Mucosa of rectum (tissue), 2 donors: ENCODE measurements at regions not wholly inside any gene's neighbourhood (a gene's known extent, or its start where the extent isn't known, plus 50 kb on each side); places are given as distances from the start of the nearest gene placed in this dataset.

Experiments used
- H3K27ac ChIP-seq, 2 donors: one replicate each; pipeline ENCODE4 v1.7.0; 2013; ENCODE audit warnings: inconsistent platforms in 2 of 2, low read depth in 2 of 2, low read length in 2 of 2
- H3K27me3 ChIP-seq, 2 donors: one replicate each; pipeline ENCODE4 v1.7.0; 2013; ENCODE audit warnings: low read length in 2 of 2; ENCODE audit not compliant: control insufficient read depth in 2 of 2, insufficient read depth in 2 of 2
- H3K36me3 ChIP-seq, 2 donors: one replicate each; pipeline ENCODE4 v1.7.0; 2013; ENCODE audit warnings: low read length in 2 of 2; ENCODE audit not compliant: control insufficient read depth in 2 of 2, insufficient read depth in 2 of 2
- H3K4me1 ChIP-seq, 2 donors: one replicate each; pipeline ENCODE4 v1.7.0; 2013; ENCODE audit warnings: low read length in 2 of 2, mild to moderate bottlenecking in 1 of 2; ENCODE audit not compliant: control insufficient read depth in 2 of 2, insufficient read depth in 2 of 2
- H3K4me3 ChIP-seq, 2 donors: one replicate each; pipeline ENCODE4 v1.7.0; 2013; ENCODE audit warnings: low read length in 2 of 2
- H3K9ac ChIP-seq, 2 donors: one replicate each; pipeline ENCODE4 v1.7.0; 2013; ENCODE audit warnings: low read length in 2 of 2, low read depth in 1 of 2, mild to moderate bottlenecking in 1 of 2
- H3K9me3 ChIP-seq, 2 donors: one replicate each; pipeline ENCODE4 v1.7.0; 2013; ENCODE audit warnings: low read length in 2 of 2; ENCODE audit not compliant: control insufficient read depth in 2 of 2
- donor health status: healthy.
- donor health status: Normal muscosa, but diverticular disease.

- H3K36me3 ChIP-seq: no peaks in the 10 kb centered on the region
- no peak overlapping the region for H3K9ac ChIP-seq
- no peaks in the 10 kb centered on the region for H3K27me3 ChIP-seq
- H3K4me3 ChIP-seq: no peak overlapping the region
- H3K27ac ChIP-seq: no peak overlapping the region
- no peaks in the 10 kb centered on the region for H3K4me1 ChIP-seq
- H3K9me3 ChIP-seq: no peaks in the 10 kb centered on the region
Observed at GRCh38 chr9:82090046-82090445, 101.5 kb downstream of the SPATA31D1 start.

GRCh38 chr9:82091100-82091499 is 102.5 kb downstream of the SPATA31D1 start:
- Histone ChIP-seq H3K36me3 (no peaks in the 10 kb centered on the region), H3K9me3 (no peaks in the 10 kb centered on the region), H3K4me1 (no peaks in the 10 kb centered on the region), H3K27ac (no peak overlapping the region), H3K4me3 (no peak overlapping the region), H3K9ac (no peak overlapping the region), H3K27me3 (no peaks in the 10 kb centered on the region)

- H3K9me3 ChIP-seq: no peaks in the 10 kb centered on the region
- no peak overlapping the region for H3K27ac ChIP-seq
- no peak overlapping the region for H3K4me3 ChIP-seq
- no peak overlapping the region for H3K9ac ChIP-seq
- no peaks in the 10 kb centered on the region for H3K36me3 ChIP-seq
- no peaks in the 10 kb centered on the region for H3K4me1 ChIP-seq
- no peaks in the 10 kb centered on the region for H3K27me3 ChIP-seq
Observed at GRCh38 chr9:82091610-82092009, 103.0 kb downstream of the SPATA31D1 start.

GRCh38 chr9:82101475-82101874 is 112.9 kb downstream of the SPATA31D1 start:
- no peak overlapping the region for H3K9ac ChIP-seq
- H3K27ac ChIP-seq: no peak overlapping the region
- H3K36me3 ChIP-seq: no peaks in the 10 kb centered on the region
- no peaks in the 10 kb centered on the region for H3K9me3 ChIP-seq
- no peaks in the 10 kb centered on the region for H3K27me3 ChIP-seq
- no peak overlapping the region for H3K4me3 ChIP-seq
- no peaks in the 10 kb centered on the region for H3K4me1 ChIP-seq

- Histone ChIP-seq H3K4me3 (no peak overlapping the region), H3K27ac (no peak overlapping the region), H3K27me3 (no peaks in the 10 kb centered on the region), H3K9ac (no peak overlapping the region), H3K4me1 (no peaks in the 10 kb centered on the region), H3K36me3 (no peaks in the 10 kb centered on the region), H3K9me3 (no peaks in the 10 kb centered on the region)
Observed at GRCh38 chr9:82104252-82104651, 115.7 kb downstream of the SPATA31D1 start.

GRCh38 chr9:82105729-82106128 is 117.2 kb downstream of the SPATA31D1 start:
- no peak overlapping the region for H3K4me3 ChIP-seq
- no peaks in the 10 kb centered on the region for H3K4me1 ChIP-seq
- no peaks in the 10 kb centered on the region for H3K27me3 ChIP-seq
- no peaks in the 10 kb centered on the region for H3K36me3 ChIP-seq
- H3K9me3 ChIP-seq: no peaks in the 10 kb centered on the region
- no peak overlapping the region for H3K27ac ChIP-seq
- no peak overlapping the region for H3K9ac ChIP-seq

GRCh38 chr9:82106536-82106935 is 118.0 kb downstream of the SPATA31D1 start:
- Histone ChIP-seq H3K36me3 (no peaks in the 10 kb centered on the region), H3K27me3 (no peaks in the 10 kb centered on the region), H3K27ac (no peak overlapping the region), H3K4me3 (no peak overlapping the region), H3K9me3 (no peaks in the 10 kb centered on the region), H3K9ac (no peak overlapping the region), H3K4me1 (no peaks in the 10 kb centered on the region)

GRCh38 chr9:82108474-82108873 is 119.9 kb downstream of the SPATA31D1 start:
- Histone ChIP-seq H3K9ac (no peak overlapping the region), H3K4me1 (no peaks in the 10 kb centered on the region), H3K9me3 (no peaks in the 10 kb centered on the region), H3K4me3 (no peak overlapping the region), H3K27ac (no peak overlapping the region), H3K36me3 (no peaks in the 10 kb centered on the region), H3K27me3 (no peaks in the 10 kb centered on the region)

- no peaks in the 10 kb centered on the region for H3K4me1 ChIP-seq
- H3K9me3 ChIP-seq: no peaks in the 10 kb centered on the region
- no peaks in the 10 kb centered on the region for H3K36me3 ChIP-seq
- no peaks in the 10 kb centered on the region for H3K27me3 ChIP-seq
- no peak overlapping the region for H3K27ac ChIP-seq
- no peak overlapping the region for H3K4me3 ChIP-seq
- no peak overlapping the region for H3K9ac ChIP-seq
Observed at GRCh38 chr9:82108941-82109340, 120.4 kb downstream of the SPATA31D1 start.

GRCh38 chr9:82109626-82110025 is 121.1 kb downstream of the SPATA31D1 start:
- H3K9ac ChIP-seq: no peak overlapping the region
- no peak overlapping the region for H3K4me3 ChIP-seq
- H3K9me3 ChIP-seq: no peaks in the 10 kb centered on the region
- H3K36me3 ChIP-seq: no peaks in the 10 kb centered on the region
- H3K4me1 ChIP-seq: no peaks in the 10 kb centered on the region
- no peaks in the 10 kb centered on the region for H3K27me3 ChIP-seq
- no peak overlapping the region for H3K27ac ChIP-seq

GRCh38 chr9:82110881-82111280 is 122.3 kb downstream of the SPATA31D1 start:
- H3K9me3 ChIP-seq: no peaks in the 10 kb centered on the region
- no peak overlapping the region for H3K27ac ChIP-seq
- H3K4me1 ChIP-seq: no peaks in the 10 kb centered on the region
- no peak overlapping the region for H3K4me3 ChIP-seq
- no peak overlapping the region for H3K9ac ChIP-seq
- H3K36me3 ChIP-seq: no peaks in the 10 kb centered on the region
- no peaks in the 10 kb centered on the region for H3K27me3 ChIP-seq
